ENCODE measurements at regions not wholly inside any gene's neighbourhood (a gene's known extent, or its start where the extent isn't known, plus 50 kb on each side); places are given as distances from the start of the nearest gene placed in this dataset.

GRCh38 chr9:110066929-110067716 lies 140.8 kb downstream of the C9orf152 start:
- peaks cover 12 to 81% of the 10 kb centered on the region in 2 experiments for H3K79me1 ChIP-seq (ENCODE audit: low read depth in 1 of 2, low read length in 2 of 2)
- H4K5ac ChIP-seq (ENCODE audit: low read depth, low read length), result no peak overlapping the region
- H2BK120ac ChIP-seq (ENCODE audit: low read depth, low read length), result no peak overlapping the region
- no peak for DNase-seq
- H3K9me3 ChIP-seq (ENCODE audit: control insufficient read depth, insufficient read depth, low read length), result no peaks in the 10 kb centered on the region
- 0 out of 2 replicates have a peak overlapping the region, but pooled peaks have one; percentile 22 for H3K27ac ChIP-seq (ENCODE audit: insufficient read depth, low read length)
- no peak overlapping the region for H3K14ac ChIP-seq (replicated peaks; ENCODE audit: low read depth, low read length)
- ChIA-PET POLR2A (ENCODE audit: unreplicated experiment) (no interaction called here), CTCF (interaction anchor here (0.9 kb wide), 1 partner anchor 164 kb away, joined by 7 read pairs; no protein-coding TSS in a partner anchor)
- intact Hi-C loops (cut with micrococcal nuclease), result no loop called here
- no peak for ATAC-seq (ENCODE audit: low read depth)
- H2AFZ ChIP-seq (replicated peaks; ENCODE audit: low read length, poor library complexity), result no peak overlapping the region
- in situ Hi-C loops (cut with MboI; ENCODE audit: low sequenced_read_pairs), result no loop called here
- no peak overlapping the region for H2BK20ac ChIP-seq (ENCODE audit: low read depth, low read length)
- BruUV-seq (replicated peaks), result no TSS peak
- H3K4me3 ChIP-seq (ENCODE audit: insufficient read depth, low read depth, low read length), result no peak overlapping the region
- no peak for TF ChIP-seq CHD1 (IDR thresholded peaks at IDR 0.05; ENCODE audit: low read depth, low read length)
- TF ChIP-seq CEBPB (IDR thresholded peaks at IDR 0.05; ENCODE audit: low read depth, low read length), result no peak
- no peak for TF ChIP-seq RAD21 (IDR thresholded peaks at IDR 0.05; ENCODE audit: low read length)
- peaks cover 14% of the 10 kb centered on the region for H3K36me3 ChIP-seq (ENCODE audit: control insufficient read depth, insufficient read depth, low read length)
- H3K56ac ChIP-seq (ENCODE audit: extremely low read depth, insufficient read depth, low read length), result no peak overlapping the region
- H3K9ac ChIP-seq (ENCODE audit: low read depth, low read length), result no peak overlapping the region
- H4K8ac ChIP-seq (ENCODE audit: low read depth in 2 of 2, low read length in 2 of 2), result no peak overlapping the region
- WGBS, 2 experiments (ENCODE audit: extremely low coverage in 2 of 2, insufficient read length in 1 of 2), result 80% methylated on average over 1 of the region's 6 CpGs; no CpG with 5 or more reads in 1 of the 2 experiments
- no peak overlapping the region for H2BK15ac ChIP-seq (ENCODE audit: low read depth, low read length)
- no peak overlapping the region for H2AK5ac ChIP-seq (ENCODE audit: low read depth, low read length)
- H3K23ac ChIP-seq (ENCODE audit: low read depth, low read length), result 0 out of 2 replicates have a peak overlapping the region, but pooled peaks have one; percentile 10
- H4K91ac ChIP-seq (ENCODE audit: insufficient read depth, low read depth, low read length), result no peak overlapping the region
- dilution Hi-C loops (cut with HindIII; ENCODE audit: low sequenced_read_pairs, unreplicated experiment), result loop anchor here (25.0 kb wide), 1 partner anchor 95 kb away; no protein-coding TSS in a partner anchor
- peaks cover 29% of the 10 kb centered on the region for H3K4me1 ChIP-seq (ENCODE audit: control insufficient read depth, insufficient read depth, low read length)
- no peak overlapping the region for H3K4me2 ChIP-seq (ENCODE audit: low read depth, low read length)
- no peak overlapping the region for H2AK9ac ChIP-seq (replicated peaks; ENCODE audit: low read depth, low read length, poor library complexity)
- no peak overlapping the region for H3K4ac ChIP-seq (ENCODE audit: low read depth, low read length)
- H2BK5ac ChIP-seq (ENCODE audit: low read depth, low read length, poor library complexity, severe bottlenecking), result no peak overlapping the region
- H3K18ac ChIP-seq (ENCODE audit: low read depth, low read length), result no peak overlapping the region
- peaks cover 34% of the 10 kb centered on the region for H3K9me1 ChIP-seq (ENCODE audit: insufficient read depth, low read length)
- H4K20me1 ChIP-seq (ENCODE audit: insufficient read depth, low read length), result peaks cover 94% of the 10 kb centered on the region
- no peaks in the 10 kb centered on the region for H3K27me3 ChIP-seq (ENCODE audit: control insufficient read depth, insufficient read depth, low read length)

All from IMR-90 (cell line).